ENCODE measurements at regions not wholly inside any gene's neighbourhood (a gene's known extent, or its start where the extent isn't known, plus 50 kb on each side); places are given as distances from the start of the nearest gene placed in this dataset.
A peak's percentile ranks its signal among the peaks of the same experiment; 100 is the strongest.
"Not testable (repeated sequence)": the region's sequence is repeated elsewhere in the genome, so short reads cannot be mapped to it uniquely, and the experiment has no call there.

GRCh38 chr2:125006676-125007075, 981.6 kb downstream of the CNTNAP5 start:
- Histone ChIP-seq H3K4me1 (no peaks in the 10 kb centered on the region), H3K27ac (no peak overlapping the region), H3K27me3 (no peaks in the 10 kb centered on the region), H3K9me3 (no peaks in the 10 kb centered on the region), H3K36me3 (no peaks in the 10 kb centered on the region), H3K4me3 (no peak overlapping the region)
- DNase-seq, result no peak
- TF ChIP-seq, protein P1, sequence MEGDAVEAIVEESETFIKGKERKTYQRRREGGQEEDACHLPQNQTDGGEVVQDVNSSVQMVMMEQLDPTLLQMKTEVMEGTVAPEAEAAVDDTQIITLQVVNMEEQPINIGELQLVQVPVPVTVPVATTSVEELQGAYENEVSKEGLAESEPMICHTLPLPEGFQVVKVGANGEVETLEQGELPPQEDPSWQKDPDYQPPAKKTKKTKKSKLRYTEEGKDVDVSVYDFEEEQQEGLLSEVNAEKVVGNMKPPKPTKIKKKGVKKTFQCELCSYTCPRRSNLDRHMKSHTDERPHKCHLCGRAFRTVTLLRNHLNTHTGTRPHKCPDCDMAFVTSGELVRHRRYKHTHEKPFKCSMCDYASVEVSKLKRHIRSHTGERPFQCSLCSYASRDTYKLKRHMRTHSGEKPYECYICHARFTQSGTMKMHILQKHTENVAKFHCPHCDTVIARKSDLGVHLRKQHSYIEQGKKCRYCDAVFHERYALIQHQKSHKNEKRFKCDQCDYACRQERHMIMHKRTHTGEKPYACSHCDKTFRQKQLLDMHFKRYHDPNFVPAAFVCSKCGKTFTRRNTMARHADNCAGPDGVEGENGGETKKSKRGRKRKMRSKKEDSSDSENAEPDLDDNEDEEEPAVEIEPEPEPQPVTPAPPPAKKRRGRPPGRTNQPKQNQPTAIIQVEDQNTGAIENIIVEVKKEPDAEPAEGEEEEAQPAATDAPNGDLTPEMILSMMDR (IDR thresholded peaks at IDR 0.05), result no peak
- intact Hi-C loops (cut with DNase I), result no loop called here
- no peak for ATAC-seq

GRCh38 chr2:125028721-125029120, 1003.6 kb downstream of the CNTNAP5 start:
- H3K4me3 ChIP-seq; DNase-seq; H3K36me3 ChIP-seq; H3K4me1 ChIP-seq; H3K9me3 ChIP-seq; H3K27ac ChIP-seq; intact Hi-C loops (cut with DNase I); ATAC-seq; H3K27me3 ChIP-seq: not testable (repeated sequence)

DNA sequence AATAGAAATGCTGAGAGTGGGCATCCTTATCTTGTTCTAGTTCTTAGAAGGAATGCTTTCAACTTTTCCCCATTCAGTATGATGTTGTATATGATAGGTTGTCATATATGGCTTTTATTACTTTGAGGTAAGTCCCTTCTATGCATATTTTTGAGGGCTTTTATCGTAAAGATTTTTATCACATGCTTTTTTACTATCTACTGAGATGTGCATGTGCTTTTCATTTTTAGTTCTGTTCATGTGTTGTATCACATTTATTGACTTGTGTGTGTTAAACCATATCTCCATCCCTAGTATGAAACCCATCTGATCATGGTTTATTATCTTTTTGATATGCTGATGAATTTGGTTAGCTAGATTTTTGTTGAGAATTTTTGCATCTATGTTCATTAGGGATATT, 1008.8 kb downstream of the CNTNAP5 start:
- Histone ChIP-seq H3K4me1 (no peaks in the 10 kb centered on the region), H3K27ac (no peak overlapping the region), H3K9me3 (no peaks in the 10 kb centered on the region), H3K4me3 (no peak overlapping the region), H3K36me3 (no peaks in the 10 kb centered on the region), H3K27me3 (no peaks in the 10 kb centered on the region)
- ATAC-seq (no peak), DNase-seq (no peak)
- intact Hi-C loops (cut with DNase I), result no loop called here
- TF ChIP-seq, protein P1 (IDR thresholded peaks at IDR 0.05), result no peak

GRCh38 chr2:125037135-125037653, 1012.1 kb downstream of the CNTNAP5 start:
- H3K27ac ChIP-seq, result no peak overlapping the region
- H3K4me1 ChIP-seq, result no peaks in the 10 kb centered on the region
- no peaks in the 10 kb centered on the region for H3K36me3 ChIP-seq
- intact Hi-C loops (cut with DNase I), result no loop called here
- no peaks in the 10 kb centered on the region for H3K27me3 ChIP-seq
- DNase-seq, result peak; percentile 47
- H3K9me3 ChIP-seq, result no peaks in the 10 kb centered on the region
- no peak overlapping the region for H3K4me3 ChIP-seq
- ATAC-seq, result peak; percentile 39
- TF ChIP-seq, protein P1 (IDR thresholded peaks at IDR 0.05), result no peak

GRCh38 chr2:125041846-125042245, 1016.8 kb downstream of the CNTNAP5 start:
- Histone ChIP-seq H3K9me3 (no peaks in the 10 kb centered on the region), H3K4me3 (no peak overlapping the region), H3K27me3 (no peaks in the 10 kb centered on the region), H3K36me3 (no peaks in the 10 kb centered on the region), H3K27ac (no peak overlapping the region), H3K4me1 (no peaks in the 10 kb centered on the region)
- ATAC-seq, result no peak
- TF ChIP-seq, protein P1 (IDR thresholded peaks at IDR 0.05), result no peak
- intact Hi-C loops (cut with DNase I), result no loop called here
- DNase-seq, result no peak

DNA sequence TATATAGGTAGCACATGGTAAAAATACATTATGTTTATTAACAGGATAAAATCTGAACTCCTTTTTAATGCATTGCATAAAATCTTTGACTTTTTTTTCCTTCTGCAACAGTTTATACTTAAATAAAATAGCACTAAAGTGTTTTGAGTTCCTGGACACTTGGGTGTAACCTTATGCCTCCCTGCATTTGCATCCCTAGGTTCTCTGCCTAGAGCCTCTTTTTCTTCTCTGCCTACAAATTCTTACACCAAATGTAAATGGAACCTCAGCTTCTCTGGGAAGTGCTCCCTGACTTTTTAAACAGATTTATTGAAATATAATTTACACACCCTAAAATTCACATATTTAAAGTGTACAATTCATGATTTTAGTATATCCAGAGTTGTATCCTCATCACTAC, 1017.6 kb downstream of the CNTNAP5 start:
- Histone ChIP-seq H3K9me3 (no peaks in the 10 kb centered on the region), H3K27me3 (no peaks in the 10 kb centered on the region), H3K36me3 (no peaks in the 10 kb centered on the region), H3K4me3 (no peak overlapping the region), H3K27ac (no peak overlapping the region), H3K4me1 (no peaks in the 10 kb centered on the region)
- DNase-seq (no peak), ATAC-seq (no peak)
- TF ChIP-seq, protein P1 (IDR thresholded peaks at IDR 0.05), result no peak
- intact Hi-C loops (cut with DNase I), result no loop called here

All from upper lobe of right lung (tissue), 1 donor.